ENCODE measurements at regions not wholly inside any gene's neighbourhood (a gene's known extent, or its start where the extent isn't known, plus 50 kb on each side); places are given as distances from the start of the nearest gene placed in this dataset.
"Not testable (repeated sequence)": the region's sequence is repeated elsewhere in the genome, so short reads cannot be mapped to it uniquely, and the experiment has no call there.

DNA sequence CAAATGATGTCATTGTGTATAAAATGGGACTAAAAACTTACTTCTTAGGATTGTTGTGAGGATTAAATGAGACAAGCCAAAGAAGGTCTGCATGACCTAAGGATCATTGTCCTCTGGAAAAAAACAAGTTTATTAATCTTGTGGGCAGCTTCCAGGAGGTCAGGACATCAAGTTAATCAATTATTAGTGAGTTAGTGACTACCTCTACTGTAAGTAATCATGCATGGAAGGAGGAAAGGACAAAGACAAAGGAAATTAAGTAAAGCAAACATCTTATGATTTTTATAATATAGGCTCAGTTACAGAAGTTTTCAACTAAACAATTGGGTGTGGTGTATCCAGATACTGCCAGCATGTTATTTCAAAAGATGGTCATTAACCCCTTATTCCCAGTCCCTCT is 129.3 kb upstream of the TUT7 start:
- H3K4me3 ChIP-seq (ENCODE audit: low read length), result no peak overlapping the region
- H3K27me3 ChIP-seq (ENCODE audit: insufficient read depth, low read length), result no peaks in the 10 kb centered on the region
- H3K4me1 ChIP-seq (ENCODE audit: insufficient read depth, low read length), result no peaks in the 10 kb centered on the region
- H3K36me3 ChIP-seq (ENCODE audit: insufficient read depth, low read depth, low read length), result no peaks in the 10 kb centered on the region
- H3K9me3 ChIP-seq (ENCODE audit: insufficient read depth, low read depth, low read length), result peaks cover 9% of the 10 kb centered on the region; the same call in 1 of the 2 replicates
- H3K27ac ChIP-seq (ENCODE audit: low read length), result no peak overlapping the region
- no peak overlapping the region for H3K9ac ChIP-seq (ENCODE audit: low read depth, low read length)

DNA sequence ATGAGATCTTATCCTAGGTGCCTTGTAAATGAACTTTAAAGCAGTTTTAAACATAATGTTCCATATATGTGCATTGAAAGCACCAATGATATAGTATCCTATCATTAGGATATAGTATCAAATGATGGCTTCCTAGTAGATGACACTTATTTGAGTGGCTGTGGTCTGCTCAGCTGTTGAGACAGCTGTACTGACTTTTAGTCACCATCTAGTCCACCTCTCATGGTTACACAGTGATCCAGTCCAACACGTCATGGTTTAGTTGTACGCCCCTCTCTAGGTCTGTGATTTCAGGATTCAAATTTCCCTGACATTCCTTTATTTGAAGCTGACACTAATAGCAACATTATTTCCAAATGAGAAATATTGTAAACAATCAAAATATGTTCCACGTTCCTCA is 127.3 kb upstream of the TUT7 start:
- no peak overlapping the region for H3K9ac ChIP-seq (ENCODE audit: low read depth, low read length)
- H3K4me3 ChIP-seq (ENCODE audit: low read length), result no peak overlapping the region
- no peaks in the 10 kb centered on the region for H3K4me1 ChIP-seq (ENCODE audit: insufficient read depth, low read length)
- no peak overlapping the region for H3K27ac ChIP-seq (ENCODE audit: low read length)
- H3K27me3 ChIP-seq (ENCODE audit: insufficient read depth, low read length), result no peaks in the 10 kb centered on the region
- H3K36me3 ChIP-seq (ENCODE audit: insufficient read depth, low read depth, low read length), result no peaks in the 10 kb centered on the region
- H3K9me3 ChIP-seq (ENCODE audit: insufficient read depth, low read depth, low read length), result peaks cover 9% of the 10 kb centered on the region; the same call in 1 of the 2 replicates

DNA sequence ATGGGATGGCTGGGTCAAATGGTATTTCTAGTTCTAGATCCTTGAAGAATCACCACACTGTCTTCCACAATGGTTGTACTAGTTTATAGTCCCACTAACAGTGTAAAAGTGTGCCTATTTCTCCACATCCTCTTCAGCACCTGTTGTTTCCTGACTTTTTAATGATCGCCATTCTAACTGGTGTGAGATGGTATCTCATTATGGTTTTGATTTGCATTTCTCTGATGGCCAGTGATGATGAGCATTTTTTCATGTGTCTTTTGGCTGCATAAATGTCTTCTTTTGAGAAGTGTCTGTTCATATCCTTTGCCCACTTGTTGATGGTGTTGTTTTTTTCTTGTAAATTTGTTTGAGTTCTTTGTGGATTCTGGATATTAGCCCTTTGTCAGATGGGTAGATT is 121.0 kb upstream of the TUT7 start:
- not testable (repeated sequence) for H3K36me3 ChIP-seq (ENCODE audit: insufficient read depth, low read depth, low read length); H3K27me3 ChIP-seq (ENCODE audit: insufficient read depth, low read length); H3K4me1 ChIP-seq (ENCODE audit: insufficient read depth, low read length); H3K4me3 ChIP-seq (ENCODE audit: low read length); H3K9me3 ChIP-seq (ENCODE audit: insufficient read depth, low read depth, low read length); H3K9ac ChIP-seq (ENCODE audit: low read depth, low read length); H3K27ac ChIP-seq (ENCODE audit: low read length)

DNA sequence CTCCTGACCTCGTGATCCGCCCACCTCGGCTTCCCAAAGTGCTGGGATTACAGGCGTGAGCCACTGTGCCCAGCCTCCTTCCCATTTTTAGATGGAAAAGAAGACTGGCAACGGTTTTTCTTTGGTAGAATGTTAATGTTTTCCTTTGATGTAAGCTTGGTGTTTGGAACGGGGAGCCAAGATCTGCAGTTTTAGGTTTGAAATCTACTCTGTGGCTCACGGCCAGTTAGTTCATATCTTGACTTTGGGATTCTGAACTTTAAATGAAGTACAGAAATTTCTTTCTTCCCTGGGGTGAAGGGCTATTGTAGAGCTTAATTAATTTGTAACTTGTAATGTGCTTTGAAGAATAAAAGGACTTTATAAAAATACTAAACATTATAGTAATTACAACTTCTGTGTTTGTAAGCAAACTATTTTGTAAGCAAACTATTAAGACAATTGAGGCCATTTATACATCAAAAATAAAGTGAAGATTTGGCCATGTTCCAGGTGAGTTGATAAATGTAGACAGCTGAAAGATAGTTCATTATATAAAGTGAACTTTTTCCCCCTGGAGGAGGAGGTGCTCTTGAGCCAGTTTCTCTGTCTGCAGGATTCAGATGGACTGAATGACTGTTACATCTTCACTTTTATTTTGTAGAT is 117.1 kb upstream of the TUT7 start:
- Histone ChIP-seq H3K4me1 (ENCODE audit: insufficient read depth, low read length) (no peaks in the 10 kb centered on the region), H3K27ac (ENCODE audit: low read length) (no peak overlapping the region), H3K27me3 (ENCODE audit: insufficient read depth, low read length) (no peaks in the 10 kb centered on the region), H3K9me3 (ENCODE audit: insufficient read depth, low read depth, low read length) (no peaks in the 10 kb centered on the region), H3K9ac (ENCODE audit: low read depth, low read length) (no peak overlapping the region), H3K4me3 (ENCODE audit: low read length) (no peak overlapping the region), H3K36me3 (ENCODE audit: insufficient read depth, low read depth, low read length) (no peaks in the 10 kb centered on the region)

DNA sequence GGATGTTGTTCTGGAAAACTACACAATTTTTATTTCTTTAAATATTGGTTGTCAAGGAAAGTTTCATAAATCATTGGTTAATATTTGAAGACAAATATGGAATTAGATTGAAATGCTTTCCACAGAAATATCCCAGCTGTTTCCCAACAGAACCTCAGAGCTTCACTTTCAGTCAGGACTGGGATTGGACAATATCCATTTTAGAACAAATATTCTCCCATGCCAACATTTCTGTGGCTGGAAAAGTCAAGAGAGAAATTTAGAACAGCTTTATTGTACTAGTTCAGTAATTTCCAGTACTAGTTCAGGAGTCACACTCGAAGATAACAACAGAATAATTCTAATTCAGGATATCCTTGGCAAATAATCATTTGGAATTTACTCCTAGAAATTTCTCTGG is 116.1 kb upstream of the TUT7 start:
- Histone ChIP-seq H3K9ac (ENCODE audit: low read depth, low read length) (no peak overlapping the region), H3K4me3 (ENCODE audit: low read length) (no peak overlapping the region), H3K9me3 (ENCODE audit: insufficient read depth, low read depth, low read length) (no peaks in the 10 kb centered on the region), H3K27ac (ENCODE audit: low read length) (no peak overlapping the region), H3K36me3 (ENCODE audit: insufficient read depth, low read depth, low read length) (no peaks in the 10 kb centered on the region), H3K4me1 (ENCODE audit: insufficient read depth, low read length) (no peaks in the 10 kb centered on the region), H3K27me3 (ENCODE audit: insufficient read depth, low read length) (no peaks in the 10 kb centered on the region)

DNA sequence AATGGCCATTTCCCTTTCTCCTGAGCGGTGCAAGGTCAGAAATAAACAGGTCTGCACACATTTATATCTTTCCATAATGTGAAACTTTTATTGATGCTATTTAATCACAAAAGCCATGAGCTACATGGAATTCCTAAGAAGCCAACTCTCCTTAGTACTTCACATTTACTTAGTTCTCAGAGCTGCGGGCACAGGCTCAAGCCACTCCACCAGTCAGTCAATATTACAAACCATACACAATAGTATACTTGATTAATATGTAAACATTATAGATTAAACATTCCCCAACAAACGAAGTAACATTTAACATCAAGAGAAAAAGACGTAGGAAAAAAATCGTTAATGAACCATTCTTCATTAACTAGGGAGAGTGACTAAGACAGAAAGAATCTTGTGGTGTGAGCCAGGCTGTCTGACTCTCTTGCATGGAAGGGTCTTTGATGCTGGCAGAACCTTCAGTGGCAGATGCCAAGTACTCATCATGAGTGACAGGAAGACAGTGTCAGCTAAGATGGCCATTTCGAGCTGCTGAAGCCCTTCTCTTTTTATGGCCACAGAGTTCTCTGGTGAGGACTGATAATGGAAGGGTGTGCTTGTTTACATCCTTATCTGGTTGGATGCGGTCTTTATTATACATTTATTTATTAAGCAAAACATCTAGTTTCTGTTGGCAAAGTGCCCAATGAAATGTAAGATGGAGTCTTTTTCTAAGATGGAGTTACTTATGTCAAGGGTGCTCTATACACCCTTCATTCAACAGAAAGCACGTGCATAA is 115.5 kb upstream of the TUT7 start:
- no peak overlapping the region for H3K9ac ChIP-seq (ENCODE audit: low read depth, low read length)
- H3K4me3 ChIP-seq (ENCODE audit: low read length), result no peak overlapping the region
- no peaks in the 10 kb centered on the region for H3K27me3 ChIP-seq (ENCODE audit: insufficient read depth, low read length)
- H3K9me3 ChIP-seq (ENCODE audit: insufficient read depth, low read depth, low read length), result no peaks in the 10 kb centered on the region
- H3K4me1 ChIP-seq (ENCODE audit: insufficient read depth, low read length), result no peaks in the 10 kb centered on the region
- H3K27ac ChIP-seq (ENCODE audit: low read length), result no peak overlapping the region
- no peaks in the 10 kb centered on the region for H3K36me3 ChIP-seq (ENCODE audit: insufficient read depth, low read depth, low read length)

DNA sequence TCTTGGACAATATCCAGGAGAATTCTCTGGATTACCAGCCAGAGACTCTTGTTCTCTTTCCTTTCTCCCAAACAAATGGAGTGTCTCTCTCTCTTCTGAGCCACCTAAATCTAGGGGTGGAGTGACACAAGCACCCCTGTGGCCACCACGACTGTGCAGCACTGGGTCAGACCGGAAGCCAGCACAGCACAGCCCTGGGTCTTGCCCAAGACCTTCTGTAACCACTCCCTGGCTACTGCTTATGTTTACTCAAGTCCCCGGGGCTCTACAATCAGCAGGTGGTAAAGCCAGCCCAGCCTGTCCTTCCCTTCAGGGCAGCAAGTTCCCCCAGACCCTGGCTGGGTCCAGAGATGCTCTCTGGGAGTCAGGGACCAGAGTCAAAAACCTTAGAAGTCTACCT is 110.0 kb upstream of the TUT7 start:
- no peaks in the 10 kb centered on the region for H3K4me1 ChIP-seq (ENCODE audit: insufficient read depth, low read length)
- no peak overlapping the region for H3K4me3 ChIP-seq (ENCODE audit: low read length)
- no peaks in the 10 kb centered on the region for H3K36me3 ChIP-seq (ENCODE audit: insufficient read depth, low read depth, low read length)
- no peak overlapping the region for H3K9ac ChIP-seq (ENCODE audit: low read depth, low read length)
- no peaks in the 10 kb centered on the region for H3K9me3 ChIP-seq (ENCODE audit: insufficient read depth, low read depth, low read length)
- no peaks in the 10 kb centered on the region; the same call in 1 of the 2 replicates for H3K27me3 ChIP-seq (ENCODE audit: insufficient read depth, low read length)
- H3K27ac ChIP-seq (ENCODE audit: low read length), result no peak overlapping the region

- no peak overlapping the region for H3K4me3 ChIP-seq (ENCODE audit: low read length)
- no peaks in the 10 kb centered on the region for H3K36me3 ChIP-seq (ENCODE audit: insufficient read depth, low read depth, low read length)
- no peaks in the 10 kb centered on the region; the same call in 1 of the 2 replicates for H3K27me3 ChIP-seq (ENCODE audit: insufficient read depth, low read length)
- no peak overlapping the region for H3K27ac ChIP-seq (ENCODE audit: low read length)
- no peaks in the 10 kb centered on the region for H3K4me1 ChIP-seq (ENCODE audit: insufficient read depth, low read length)
- no peaks in the 10 kb centered on the region for H3K9me3 ChIP-seq (ENCODE audit: insufficient read depth, low read depth, low read length)
- H3K9ac ChIP-seq (ENCODE audit: low read depth, low read length), result no peak overlapping the region
Observed at GRCh38 chr9:86460216-86461002, 106.2 kb upstream of the TUT7 start.

- Histone ChIP-seq H3K9me3 (ENCODE audit: insufficient read depth, low read depth, low read length) (no peaks in the 10 kb centered on the region), H3K36me3 (ENCODE audit: insufficient read depth, low read depth, low read length) (no peaks in the 10 kb centered on the region), H3K27me3 (ENCODE audit: insufficient read depth, low read length) (no peaks in the 10 kb centered on the region; the same call in 1 of the 2 replicates), H3K4me3 (ENCODE audit: low read length) (no peak overlapping the region), H3K27ac (ENCODE audit: low read length) (no peak overlapping the region), H3K9ac (ENCODE audit: low read depth, low read length) (no peak overlapping the region), H3K4me1 (ENCODE audit: insufficient read depth, low read length) (no peaks in the 10 kb centered on the region)
Observed at GRCh38 chr9:86459599-86460155, 105.5 kb upstream of the TUT7 start.

DNA sequence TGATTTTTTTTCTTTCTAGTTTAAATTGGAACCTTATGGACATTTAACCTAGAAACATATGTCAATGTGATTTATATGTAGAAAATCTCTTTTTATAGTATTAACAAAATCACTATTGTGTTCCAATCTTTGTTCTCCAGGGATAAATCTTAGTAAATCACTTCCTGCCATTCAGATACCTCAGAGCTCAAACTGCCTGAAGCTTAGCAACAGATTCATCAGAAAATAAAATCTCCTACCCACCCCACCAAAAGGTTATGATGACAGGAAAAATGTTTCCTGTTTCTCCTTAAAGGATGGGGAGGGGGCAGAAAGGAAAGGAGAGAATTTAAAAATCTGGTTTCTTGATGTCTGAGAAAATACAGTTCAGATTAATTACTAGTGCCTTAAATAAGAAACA is 105.0 kb upstream of the TUT7 start:
- Histone ChIP-seq H3K9ac (ENCODE audit: low read depth, low read length) (no peak overlapping the region), H3K27me3 (ENCODE audit: insufficient read depth, low read length) (no peaks in the 10 kb centered on the region; the same call in 1 of the 2 replicates), H3K4me1 (ENCODE audit: insufficient read depth, low read length) (no peaks in the 10 kb centered on the region), H3K27ac (ENCODE audit: low read length) (no peak overlapping the region), H3K9me3 (ENCODE audit: insufficient read depth, low read depth, low read length) (no peaks in the 10 kb centered on the region), H3K4me3 (ENCODE audit: low read length) (no peak overlapping the region), H3K36me3 (ENCODE audit: insufficient read depth, low read depth, low read length) (no peaks in the 10 kb centered on the region)

GRCh38 chr9:86458191-86458855 is 104.1 kb upstream of the TUT7 start:
- H3K36me3 ChIP-seq (ENCODE audit: insufficient read depth, low read depth, low read length), result no peaks in the 10 kb centered on the region
- no peaks in the 10 kb centered on the region for H3K9me3 ChIP-seq (ENCODE audit: insufficient read depth, low read depth, low read length)
- H3K9ac ChIP-seq (ENCODE audit: low read depth, low read length), result no peak overlapping the region
- H3K4me3 ChIP-seq (ENCODE audit: low read length), result no peak overlapping the region
- H3K27me3 ChIP-seq (ENCODE audit: insufficient read depth, low read length), result no peaks in the 10 kb centered on the region; the same call in 1 of the 2 replicates
- H3K4me1 ChIP-seq (ENCODE audit: insufficient read depth, low read length), result no peaks in the 10 kb centered on the region
- no peak overlapping the region for H3K27ac ChIP-seq (ENCODE audit: low read length)

Data from iPS-20b (cell line).